ENCODE measurements at regions not wholly inside any gene's neighbourhood (a gene's known extent, or its start where the extent isn't known, plus 50 kb on each side); places are given as distances from the start of the nearest gene placed in this dataset.
"Not testable (repeated sequence)": the region's sequence is repeated elsewhere in the genome, so short reads cannot be mapped to it uniquely, and the experiment has no call there.

DNA sequence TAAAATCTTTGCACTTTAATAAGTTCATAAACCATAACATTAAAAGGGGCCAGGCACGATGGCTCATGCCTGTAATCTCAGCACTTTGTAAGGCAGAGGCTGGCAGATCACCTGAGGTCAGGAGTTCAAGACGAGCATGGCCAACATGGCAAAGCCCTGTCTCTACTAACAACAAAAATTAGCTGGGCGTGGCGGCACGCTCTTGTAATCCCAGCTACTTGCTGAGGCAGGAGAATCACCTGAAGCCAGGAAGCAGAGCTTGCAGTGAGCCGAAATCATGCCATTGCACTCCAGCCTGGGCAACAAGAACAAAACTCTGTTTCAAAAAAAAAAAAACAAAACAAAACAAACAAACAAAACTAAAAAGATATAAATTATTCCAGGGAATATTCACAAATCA, 595.2 kb upstream of the LCORL start:
- ATAC-seq (no peak), DNase-seq (ENCODE audit: missing footprints) (no peak)
- intact Hi-C loops (cut with DNase I): no loop called here

GRCh38 chr4:18611026-18611425, 589.5 kb upstream of the LCORL start:
- intact Hi-C loops (cut with DNase I): no loop called here
- DNase-seq (ENCODE audit: missing footprints) (no peak), ATAC-seq (no peak)

- ATAC-seq (no peak), DNase-seq (ENCODE audit: missing footprints) (no peak)
- intact Hi-C loops (cut with DNase I): no loop called here
These were observed 587.5 kb upstream of the LCORL start for GRCh38 chr4:18608908-18609533.

GRCh38 chr4:18602610-18603009, 581.1 kb upstream of the LCORL start:
- DNase-seq (ENCODE audit: missing footprints): peak; percentile 25
- intact Hi-C loops (cut with DNase I); ATAC-seq: not testable (repeated sequence)

DNA sequence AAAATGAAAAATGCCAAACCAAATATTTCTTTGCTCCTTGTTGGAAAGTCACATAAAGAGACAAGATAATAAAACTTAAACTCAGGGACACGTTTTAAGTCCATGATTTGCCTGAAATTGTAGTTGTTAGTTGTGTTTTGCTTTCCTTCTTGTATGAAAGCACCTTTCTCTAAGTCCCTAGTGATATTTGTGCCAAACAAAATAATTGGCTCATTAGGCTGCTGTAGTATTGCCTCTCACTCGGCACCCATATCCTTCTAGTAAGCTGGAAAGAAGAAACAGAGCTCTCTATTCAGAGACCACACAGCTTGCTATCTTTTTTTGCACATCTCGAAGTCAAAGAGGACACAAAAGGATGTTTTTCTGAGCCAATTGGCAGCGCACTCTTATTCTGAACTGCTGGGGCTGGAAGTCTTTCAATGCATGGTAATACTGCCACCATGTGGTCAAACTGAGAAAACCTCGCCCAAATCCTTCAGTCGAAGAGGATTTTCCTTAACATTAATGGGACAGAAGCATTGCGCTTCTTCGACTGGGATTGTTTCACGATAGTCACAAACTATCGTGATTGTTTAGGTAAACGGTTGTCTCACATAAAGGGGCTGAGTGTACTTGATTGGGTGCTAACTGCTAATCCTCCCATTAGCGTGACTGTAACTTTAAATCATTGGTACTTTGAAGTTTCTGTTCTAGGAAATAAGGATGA, 571.9 kb upstream of the LCORL start:
- intact Hi-C loops (cut with DNase I): loop anchor here (5.0 kb wide), 2 partner anchors 776 to 1031 kb away; no protein-coding TSS in a partner anchor
- ATAC-seq: peak; percentile 44
- no peak for DNase-seq (ENCODE audit: missing footprints)

GRCh38 chr4:18582841-18583240, 561.3 kb upstream of the LCORL start:
- ATAC-seq (no peak), DNase-seq (ENCODE audit: missing footprints) (no peak)
- intact Hi-C loops (cut with DNase I): no loop called here

DNA sequence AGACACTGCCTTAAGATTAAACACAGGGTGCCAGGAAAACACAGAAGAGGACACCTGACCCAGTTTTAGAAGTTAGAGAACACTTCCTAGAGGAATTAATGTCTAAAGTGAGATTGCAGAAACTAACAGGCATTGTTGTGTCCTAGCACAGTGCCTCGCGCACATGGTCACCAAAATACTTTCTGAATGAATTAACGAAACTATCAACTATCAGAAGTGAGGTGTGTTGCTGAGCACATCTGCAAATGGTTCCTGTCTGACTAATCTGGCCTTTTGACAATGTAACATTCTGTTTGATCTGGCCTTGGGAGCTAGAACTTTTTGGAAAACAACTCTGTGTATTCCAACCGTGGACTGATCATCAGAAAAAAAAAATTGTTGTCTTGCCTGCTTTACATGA, 556.8 kb upstream of the LCORL start:
- no peak for DNase-seq (ENCODE audit: missing footprints)
- intact Hi-C loops (cut with DNase I): no loop called here
- no peak for ATAC-seq

DNA sequence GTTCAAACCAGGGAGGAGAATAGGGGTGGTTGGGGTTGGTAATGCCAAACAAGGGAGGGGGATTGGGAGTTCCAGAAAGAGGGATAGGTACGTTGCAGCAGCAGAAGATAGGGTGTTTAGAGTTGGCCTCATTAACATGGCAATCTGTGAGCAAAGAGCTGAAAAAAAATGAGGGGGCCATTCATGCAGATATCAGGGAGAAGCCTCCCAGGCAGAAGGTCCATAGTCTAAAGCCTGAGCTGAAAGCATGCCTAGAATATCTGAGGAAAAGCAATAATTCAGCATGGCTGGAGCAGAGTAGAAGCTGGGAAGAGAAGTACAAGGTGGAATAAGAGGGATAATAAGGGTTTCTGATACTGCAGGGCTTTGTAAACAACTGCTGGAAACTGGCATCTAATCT, 550.9 kb upstream of the LCORL start:
- DNase-seq (ENCODE audit: missing footprints) (no peak), ATAC-seq (no peak)
- intact Hi-C loops (cut with DNase I): no loop called here

- intact Hi-C loops (cut with DNase I): no loop called here
- DNase-seq (ENCODE audit: missing footprints) (no peak), ATAC-seq (no peak)
These were observed 549.8 kb upstream of the LCORL start for GRCh38 chr4:18571301-18571761.

DNA sequence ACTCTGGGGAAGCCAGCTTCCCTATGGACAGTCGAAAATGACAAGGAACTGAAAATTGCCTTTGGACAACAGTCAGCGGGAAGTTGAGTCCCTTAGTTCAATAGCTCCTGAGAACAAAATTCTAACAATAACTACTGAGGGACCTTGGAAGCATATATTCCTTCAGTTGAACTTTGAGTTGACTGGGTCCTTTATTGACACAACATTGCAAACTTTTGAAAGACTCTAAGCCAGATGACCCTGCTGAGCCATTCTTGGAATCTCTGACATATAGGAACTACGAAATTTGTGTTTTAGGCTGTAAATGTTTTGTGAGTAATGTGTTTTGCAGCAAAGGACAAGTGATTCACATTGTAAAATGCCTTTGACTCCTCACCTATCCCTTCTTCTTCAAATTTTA, 548.8 kb upstream of the LCORL start:
- intact Hi-C loops (cut with DNase I): no loop called here
- ATAC-seq: no peak
- DNase-seq (ENCODE audit: missing footprints): no peak

DNA sequence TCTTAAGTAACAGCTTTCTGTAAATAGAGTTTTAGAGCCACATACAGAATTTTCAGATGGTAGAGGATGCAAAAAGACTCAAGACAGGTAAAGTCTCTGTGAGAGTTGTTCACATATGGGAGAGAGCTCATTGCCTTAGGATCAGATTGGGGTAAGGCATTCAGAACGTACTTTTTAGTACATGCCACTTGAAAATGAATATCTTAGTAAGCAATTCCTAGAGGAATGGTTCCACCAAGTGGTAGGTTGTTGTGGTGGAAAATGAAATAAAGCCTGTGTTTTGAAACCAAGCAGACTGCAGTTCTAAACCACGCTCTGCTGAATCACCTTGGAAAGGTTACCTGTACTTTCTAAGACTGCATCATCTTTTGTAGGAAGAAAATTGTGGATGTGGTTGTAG, 547.0 kb upstream of the LCORL start:
- no peak for DNase-seq (ENCODE audit: missing footprints)
- no peak for ATAC-seq
- intact Hi-C loops (cut with DNase I): no loop called here

- intact Hi-C loops (cut with DNase I): no loop called here
- ATAC-seq (no peak), DNase-seq (ENCODE audit: missing footprints) (no peak)
These were observed 545.6 kb upstream of the LCORL start for GRCh38 chr4:18566970-18567799.

- ATAC-seq (no peak), DNase-seq (ENCODE audit: missing footprints) (no peak)
- intact Hi-C loops (cut with DNase I): no loop called here
These were observed 537.9 kb upstream of the LCORL start for GRCh38 chr4:18559492-18559891.

DNA sequence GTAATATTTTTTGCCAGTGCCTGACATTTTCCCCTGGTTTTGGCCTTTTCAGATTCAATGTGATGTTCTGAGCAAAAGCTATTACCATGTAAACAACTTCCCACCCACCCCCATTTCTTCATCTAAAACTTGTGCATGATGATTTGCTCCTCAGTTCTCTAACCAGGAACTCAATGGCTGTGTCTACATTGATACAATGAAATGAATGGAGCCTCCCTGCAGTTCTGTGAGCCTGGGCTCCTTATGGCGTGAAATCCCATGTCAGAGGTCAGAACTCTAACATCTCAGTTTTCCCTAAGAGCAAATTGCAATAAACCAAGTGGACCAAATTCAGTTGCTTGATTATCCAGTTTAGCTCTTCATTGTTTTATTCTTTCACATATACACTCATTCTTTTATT, 534.8 kb upstream of the LCORL start:
- no peak for DNase-seq (ENCODE audit: missing footprints)
- no peak for ATAC-seq
- intact Hi-C loops (cut with DNase I): no loop called here

DNA sequence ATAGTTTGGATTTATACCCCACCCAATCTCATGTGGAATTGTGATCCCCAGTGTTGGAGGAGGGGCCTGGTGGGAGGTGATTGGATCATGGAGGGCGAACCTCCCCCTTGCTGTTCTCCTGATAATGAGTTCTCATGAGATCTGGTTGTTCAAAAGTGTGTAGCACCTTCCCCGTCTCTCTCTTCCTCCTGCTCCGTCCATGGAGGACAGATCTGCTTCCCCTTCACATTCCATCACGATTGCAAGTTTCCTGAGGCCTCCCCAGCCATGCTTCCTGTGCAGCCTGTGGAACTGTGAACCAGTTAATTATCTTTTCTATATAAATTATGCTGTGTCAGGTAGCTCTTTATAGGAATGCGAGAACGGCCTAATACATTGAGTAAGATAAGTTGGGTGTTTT, 518.8 kb upstream of the LCORL start:
- no peak for DNase-seq (ENCODE audit: missing footprints)
- intact Hi-C loops (cut with DNase I): no loop called here
- ATAC-seq: no peak

GRCh38 chr4:18538121-18538520, 516.6 kb upstream of the LCORL start:
- intact Hi-C loops (cut with DNase I): no loop called here
- ATAC-seq: no peak
- DNase-seq (ENCODE audit: missing footprints): no peak

DNA sequence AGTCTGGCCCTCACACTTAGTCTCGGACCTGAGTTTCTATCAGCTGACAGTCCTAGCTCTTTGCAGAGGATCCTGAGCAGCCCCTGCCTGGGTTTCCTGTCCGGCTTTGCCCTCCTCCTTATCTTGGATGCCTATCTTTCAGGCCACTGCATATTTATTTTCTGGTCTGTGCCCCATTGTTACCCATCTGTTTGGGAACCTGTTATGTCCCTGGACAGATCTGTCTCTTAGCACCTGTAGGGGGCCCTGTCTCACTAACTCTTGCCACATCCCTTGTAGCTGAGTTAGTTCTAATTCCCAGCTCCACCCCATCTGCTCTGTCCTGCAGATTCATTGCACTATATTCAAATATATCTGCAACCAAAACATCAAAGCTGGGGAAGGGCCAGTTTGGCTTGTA, 514.9 kb upstream of the LCORL start:
- ATAC-seq (no peak), DNase-seq (ENCODE audit: missing footprints) (no peak)
- intact Hi-C loops (cut with DNase I): no loop called here

- intact Hi-C loops (cut with DNase I): no loop called here
- DNase-seq (ENCODE audit: missing footprints): no peak
These were observed 514.4 kb upstream of the LCORL start for GRCh38 chr4:18535948-18536347.

DNA sequence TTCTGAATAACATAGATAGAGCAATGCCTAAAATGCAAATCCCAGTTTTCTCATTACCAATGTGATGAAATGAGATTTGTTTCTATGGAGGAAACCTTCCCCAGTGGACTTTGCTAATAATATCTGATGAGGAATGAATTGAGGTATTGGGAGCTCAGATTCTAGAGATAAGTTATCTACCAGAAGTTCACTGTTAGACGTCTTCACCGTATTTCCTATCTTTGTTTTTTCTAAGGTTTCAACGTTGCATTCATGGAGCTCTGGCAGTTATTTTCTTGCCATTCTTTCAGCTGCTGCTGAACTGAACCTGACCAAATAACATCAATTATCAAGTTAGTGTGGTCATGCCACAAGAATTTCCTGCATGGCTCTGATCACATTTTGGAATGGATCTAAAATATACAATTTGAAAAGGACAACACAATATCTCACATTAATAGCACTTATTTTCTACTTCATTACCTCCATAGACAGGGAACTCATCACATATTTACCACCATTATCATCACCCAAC, 511.8 kb upstream of the LCORL start:
- intact Hi-C loops (cut with DNase I): no loop called here
- ATAC-seq (no peak), DNase-seq (ENCODE audit: missing footprints) (no peak)

More at GRCh38 chr4:18535948-18536347, 514.4 kb upstream of the LCORL start:
- ATAC-seq: no peak

- intact Hi-C loops (cut with DNase I): no loop called here
These were observed 510.2 kb upstream of the LCORL start for GRCh38 chr4:18531731-18532130.

More at GRCh38 chr4:18531731-18532130, 510.2 kb upstream of the LCORL start:
- DNase-seq (ENCODE audit: missing footprints) (no peak), ATAC-seq (no peak)
